Sigmoid colon (tissue), 6 donors: ENCODE measurements at regions not wholly inside any gene's neighbourhood (a gene's known extent, or its start where the extent isn't known, plus 50 kb on each side); places are given as distances from the start of the nearest gene placed in this dataset.

Experiments used
- DNase-seq: peaks from one replicate; pipeline ENCODE4 v3.0.0-alpha.2; 2019
- H3K27ac ChIP-seq, 4 donors: fragments of 200-600 bp; sonication (generic); one replicate each; pipeline ENCODE4 v1.5.1; 2016 to 2019; ENCODE audit warnings: mild to moderate bottlenecking in 1 of 4
- H3K27me3 ChIP-seq, 3 donors: fragments of 200-600 bp; sonication (generic); one replicate each; pipeline ENCODE4 v1.5.1; 2019; ENCODE audit warnings: mild to moderate bottlenecking in 1 of 3
- H3K36me3 ChIP-seq, 4 donors: fragments of 200-600 bp; sonication (generic); one replicate each; pipeline ENCODE4 v1.5.1; 2016 to 2019
- H3K4me1 ChIP-seq, 4 donors: fragments of 200-600 bp; sonication (generic); one replicate each; pipeline ENCODE4 v1.5.1; 2017 to 2019
- H3K4me3 ChIP-seq, 4 donors: fragments of 200-600 bp; sonication (generic); one replicate each; pipeline ENCODE4 v1.5.1; 2017 to 2019; ENCODE audit warnings: mild to moderate bottlenecking in 2 of 4, moderate library complexity in 1 of 4
- H3K9me3 ChIP-seq, 4 donors: fragments of 200-600 bp in 3 of 4; sonication (generic) in 3 of 4; one replicate each; pipeline versions ENCODE4 v1.5.1 to v1.6.1; 2013 to 2019
- EP300 ChIP-seq, 4 donors: sonication (generic); formaldehyde crosslinking; IDR thresholded peaks; one replicate each; pipeline ENCODE4 v1.6.1; 2017; ENCODE audit warnings: antibody characterized with exemption in 4 of 4
- POLR2A ChIP-seq, 2 donors: fragments of 450-650 bp; IDR thresholded peaks; one replicate each; pipeline ENCODE4 v1.6.1; 2016; ENCODE audit warnings: antibody characterized with exemption in 2 of 2, mild to moderate bottlenecking in 2 of 2, moderate library complexity in 2 of 2
- POLR2AphosphoS5 ChIP-seq, 4 donors: sonication (generic); formaldehyde crosslinking; IDR thresholded peaks; one replicate each; pipeline ENCODE4 v1.6.1; 2017; ENCODE audit warnings: antibody characterized with exemption in 4 of 4
- WGBS, 2 donors: extraction: QIAGEN DNeasy Blood & Tissue Kit; methylation state at CpG; one replicate each; pipeline ENCODE4 v1.1.7; 2013; 5-methylcytosine and 5-hydroxymethylcytosine counted together
- intact Hi-C: fragments of 100-400 bp; cut with DNase I; formaldehyde crosslinking; loops from one replicate; pipeline ENCODE4 v1.15.1; 2023
- TF ChIP-seq, protein P1 (sequence below), 4 experiments: fragments of 450-650 bp in 3 of 4; fragments of 200-600 bp in 1 of 4; IDR thresholded peaks; one replicate each; pipeline ENCODE4 v1.5.1; 2016 to 2019; ENCODE audit warnings: antibody characterized with exemption in 4 of 4, mild to moderate bottlenecking in 3 of 4, moderate library complexity in 2 of 4
- donor health status: healthy with polysubstance abuse.
- donor health status: healthy.

DNA sequence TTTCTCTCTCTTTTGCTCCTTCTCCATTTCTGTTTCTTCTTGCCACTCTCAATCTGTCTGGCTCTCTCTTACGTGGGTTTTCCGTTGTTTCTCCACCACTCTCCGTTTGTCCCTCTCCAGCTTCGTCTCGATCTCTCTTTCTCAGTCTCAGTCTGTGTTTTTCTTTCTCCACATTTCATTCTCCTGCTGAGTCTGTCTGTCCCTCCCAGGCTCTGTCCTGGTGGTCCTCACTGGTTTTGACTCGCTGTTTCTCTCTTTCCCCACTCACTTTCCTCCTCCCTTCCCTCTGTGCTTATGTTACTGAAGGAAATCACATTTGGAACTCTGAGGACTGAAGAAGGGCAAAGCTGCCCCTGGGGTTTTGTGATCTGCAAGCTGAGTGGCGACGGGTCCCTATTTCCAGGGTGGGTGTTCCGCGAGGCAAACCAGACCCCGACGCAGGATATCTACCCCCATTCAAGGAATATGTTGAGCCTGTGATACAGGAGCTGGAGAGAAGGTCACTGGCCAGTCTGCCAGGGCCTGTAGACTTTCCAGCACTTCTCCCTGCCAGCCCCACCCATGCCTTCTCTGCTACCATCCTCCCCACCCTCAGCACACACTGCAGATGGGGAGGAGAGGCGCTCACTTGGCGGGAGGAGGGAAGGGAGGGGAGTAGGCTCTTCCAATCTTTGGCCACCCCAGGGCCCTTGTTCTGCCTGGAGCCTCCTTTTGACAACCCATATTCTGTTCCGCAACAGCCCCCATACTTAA is 102.7 kb upstream of the MAP1LC3B2 start:
- intact Hi-C loops = loop anchor here (1.0 to 5.0 kb wide), 5 partner anchors 68 to 459 kb away; no protein-coding TSS in a partner anchor
- Histone ChIP-seq H3K27me3 (no peaks in the 10 kb centered on the region), H3K9me3 (no peaks in the 10 kb centered on the region), H3K4me3 (no peak overlapping the region), H3K27ac (peak overlapping the region; percentile 79 to 86 (median 84)), H3K4me1 (peaks cover 0 to 38% (median 35%) of the 10 kb centered on the region in 4 donors), H3K36me3 (no peaks in the 10 kb centered on the region)
- no peak for DNase-seq
- WGBS, 2 donors = 67 to 75% methylated on average over 14 to 15 of the region's 15 CpGs
- TF ChIP-seq, protein P1, sequence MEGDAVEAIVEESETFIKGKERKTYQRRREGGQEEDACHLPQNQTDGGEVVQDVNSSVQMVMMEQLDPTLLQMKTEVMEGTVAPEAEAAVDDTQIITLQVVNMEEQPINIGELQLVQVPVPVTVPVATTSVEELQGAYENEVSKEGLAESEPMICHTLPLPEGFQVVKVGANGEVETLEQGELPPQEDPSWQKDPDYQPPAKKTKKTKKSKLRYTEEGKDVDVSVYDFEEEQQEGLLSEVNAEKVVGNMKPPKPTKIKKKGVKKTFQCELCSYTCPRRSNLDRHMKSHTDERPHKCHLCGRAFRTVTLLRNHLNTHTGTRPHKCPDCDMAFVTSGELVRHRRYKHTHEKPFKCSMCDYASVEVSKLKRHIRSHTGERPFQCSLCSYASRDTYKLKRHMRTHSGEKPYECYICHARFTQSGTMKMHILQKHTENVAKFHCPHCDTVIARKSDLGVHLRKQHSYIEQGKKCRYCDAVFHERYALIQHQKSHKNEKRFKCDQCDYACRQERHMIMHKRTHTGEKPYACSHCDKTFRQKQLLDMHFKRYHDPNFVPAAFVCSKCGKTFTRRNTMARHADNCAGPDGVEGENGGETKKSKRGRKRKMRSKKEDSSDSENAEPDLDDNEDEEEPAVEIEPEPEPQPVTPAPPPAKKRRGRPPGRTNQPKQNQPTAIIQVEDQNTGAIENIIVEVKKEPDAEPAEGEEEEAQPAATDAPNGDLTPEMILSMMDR (IDR thresholded peaks at IDR 0.05) = no peak
- TF ChIP-seq POLR2AphosphoS5 (IDR thresholded peaks at IDR 0.05) (no peak), POLR2A (IDR thresholded peaks at IDR 0.05) (no peak), EP300 (IDR thresholded peaks at IDR 0.05) (no peak)

DNA sequence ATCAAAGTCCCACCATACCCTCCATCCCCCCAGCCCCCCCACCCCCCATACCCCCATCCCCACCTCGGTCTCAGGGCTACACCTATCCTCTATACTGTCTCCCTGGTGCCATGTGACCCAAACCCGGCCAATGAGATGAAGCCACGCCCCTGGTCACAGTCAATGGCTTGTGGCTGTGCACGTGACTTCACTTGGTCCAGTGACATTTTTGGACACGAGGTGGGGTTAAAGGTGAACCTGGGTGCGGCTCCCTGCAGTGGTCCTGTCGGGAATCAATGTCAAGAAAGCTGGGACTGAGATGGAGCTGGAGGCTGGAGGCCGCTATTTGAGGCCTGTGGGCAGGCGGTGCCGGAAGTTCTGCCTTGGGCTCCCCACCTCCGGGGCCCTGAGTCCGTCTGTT is 100.7 kb upstream of the MAP1LC3B2 start:
- WGBS, 2 donors = 83 to 91% methylated on average over 12 of the region's 12 CpGs
- peaks cover 0 to 38% (median 35%) of the 10 kb centered on the region in 4 donors for H3K4me1 ChIP-seq
- DNase-seq = no peak
- intact Hi-C loops = loop anchor here (5.0 kb wide), 3 partner anchors 101 to 461 kb away; no protein-coding TSS in a partner anchor
- no peaks in the 10 kb centered on the region for H3K9me3 ChIP-seq
- TF ChIP-seq POLR2A (IDR thresholded peaks at IDR 0.05) (no peak), POLR2AphosphoS5 (IDR thresholded peaks at IDR 0.05) (no peak), EP300 (IDR thresholded peaks at IDR 0.05) (no peak)
- TF ChIP-seq, protein P1 (IDR thresholded peaks at IDR 0.05) = no peak
- no peak overlapping the region for H3K27ac ChIP-seq
- H3K36me3 ChIP-seq = no peaks in the 10 kb centered on the region
- H3K4me3 ChIP-seq = no peak overlapping the region
- no peaks in the 10 kb centered on the region for H3K27me3 ChIP-seq

DNA sequence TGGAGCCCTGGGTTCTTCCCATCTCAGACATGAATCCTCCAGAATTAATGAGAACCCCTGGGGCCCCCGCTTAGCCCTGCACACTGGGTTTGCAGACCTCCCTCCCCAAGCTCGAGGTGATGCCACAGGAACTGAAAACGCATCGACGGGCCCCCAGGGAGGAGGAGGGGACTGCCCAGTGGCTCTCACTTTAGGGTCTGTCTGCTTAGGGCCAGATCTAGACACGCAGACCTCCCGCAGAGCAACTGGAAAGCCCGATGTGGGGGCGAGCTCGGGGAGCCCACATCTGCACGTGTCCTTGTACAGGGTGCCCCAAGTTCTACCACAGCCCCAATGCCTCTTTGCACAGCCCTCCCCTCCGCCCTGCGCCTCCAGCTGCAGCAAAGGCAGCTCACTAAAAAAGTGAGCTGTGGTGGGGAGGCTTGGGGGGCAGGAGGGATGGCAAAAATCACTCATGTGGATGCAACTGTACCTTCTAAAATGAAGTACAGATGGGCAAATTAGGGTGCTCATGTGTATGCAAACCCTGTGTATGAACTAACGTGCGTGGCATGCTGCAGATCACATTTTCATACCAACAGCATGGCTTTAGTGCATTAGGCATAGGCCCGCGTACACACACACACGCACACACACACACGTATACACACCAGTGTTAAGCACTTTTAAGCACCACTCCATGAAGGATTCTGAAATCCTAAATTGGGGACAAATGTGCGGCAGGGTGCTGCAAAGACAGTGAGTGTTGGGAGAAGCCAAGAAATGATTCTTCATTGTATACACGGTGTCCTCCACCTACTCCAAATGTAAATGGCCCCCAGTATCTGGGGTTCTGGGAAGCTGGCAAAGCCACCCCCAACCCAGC is 99.9 kb upstream of the MAP1LC3B2 start:
- DNase-seq = no peak
- 78 to 85% methylated on average over 21 of the region's 21 CpGs for WGBS, 2 donors
- Histone ChIP-seq H3K36me3 (no peaks in the 10 kb centered on the region), H3K9me3 (no peaks in the 10 kb centered on the region), H3K4me3 (no peak overlapping the region), H3K4me1 (peaks cover 0 to 38% (median 35%) of the 10 kb centered on the region in 4 donors), H3K27me3 (no peaks in the 10 kb centered on the region), H3K27ac (peak overlapping the region in 2 of 4 donors; percentile 5 to 47)
- intact Hi-C loops = loop anchor here (5.0 kb wide), 3 partner anchors 102 to 462 kb away; no protein-coding TSS in a partner anchor
- TF ChIP-seq EP300 (IDR thresholded peaks at IDR 0.05) = no peak
- TF ChIP-seq, protein P1 (IDR thresholded peaks at IDR 0.05) = no peak
- no peak for TF ChIP-seq POLR2A (IDR thresholded peaks at IDR 0.05)
- no peak for TF ChIP-seq POLR2AphosphoS5 (IDR thresholded peaks at IDR 0.05)

DNA sequence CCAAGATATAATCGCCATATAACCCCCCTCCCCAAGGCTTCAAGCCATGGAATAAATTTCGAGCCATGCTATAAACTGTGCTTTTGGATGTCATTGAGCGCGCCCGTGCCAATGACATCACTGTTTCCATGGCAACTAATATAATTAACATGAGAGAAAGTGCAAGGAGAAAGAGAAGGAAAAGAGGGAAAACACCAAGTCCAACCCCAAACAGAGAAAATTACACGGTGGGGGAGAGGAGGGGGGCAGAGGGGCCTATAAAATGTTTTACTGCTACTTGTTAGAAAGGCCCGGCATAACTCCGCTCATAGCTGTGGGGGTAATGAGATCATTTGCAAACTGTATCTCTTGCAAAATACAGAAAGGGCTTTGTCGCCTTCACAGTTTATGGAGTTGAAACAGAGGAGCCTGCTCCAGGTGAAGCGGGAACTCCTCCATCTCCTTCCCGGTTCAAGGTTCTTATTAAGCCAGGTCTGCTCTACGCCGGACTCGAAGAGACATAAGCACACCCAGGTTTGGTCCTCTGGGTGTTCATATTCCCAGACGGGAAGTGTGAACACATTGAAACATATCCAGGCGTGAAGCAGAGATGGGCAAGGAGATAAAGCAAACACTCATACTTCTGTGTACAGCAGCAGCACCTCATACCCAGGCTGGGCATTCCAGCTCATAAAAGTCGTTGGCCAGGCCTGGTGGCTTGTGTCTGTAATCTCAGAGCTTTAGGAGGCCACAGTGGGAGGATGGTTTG is 99.1 kb upstream of the MAP1LC3B2 start:
- Histone ChIP-seq H3K4me1 (peaks cover 0 to 31% (median 28%) of the 10 kb centered on the region in 4 donors), H3K4me3 (no peak overlapping the region), H3K9me3 (no peaks in the 10 kb centered on the region), H3K27ac (peak overlapping the region in 2 of 4 donors; percentile 33 to 47), H3K27me3 (no peaks in the 10 kb centered on the region), H3K36me3 (no peaks in the 10 kb centered on the region)
- intact Hi-C loops = loop anchor here (5.0 kb wide), 3 partner anchors 103 to 463 kb away; no protein-coding TSS in a partner anchor
- no peak for DNase-seq
- WGBS, 2 donors = 17 to 61% methylated on average over 17 of the region's 17 CpGs
- TF ChIP-seq POLR2AphosphoS5 (IDR thresholded peaks at IDR 0.05) (no peak), EP300 (IDR thresholded peaks at IDR 0.05) (no peak), POLR2A (IDR thresholded peaks at IDR 0.05) (no peak)
- TF ChIP-seq, protein P1 (IDR thresholded peaks at IDR 0.05) = no peak
